NCI-H1694 treated with DMSO at 0.1 percent for 48 hours (cell line): ENCODE measurements at regions not wholly inside any gene's neighbourhood (a gene's known extent, or its start where the extent isn't known, plus 50 kb on each side); places are given as distances from the start of the nearest gene placed in this dataset.
"Not testable (repeated sequence)": the region's sequence is repeated elsewhere in the genome, so short reads cannot be mapped to it uniquely, and the experiment has no call there.

Experiments
- DNase-seq: peaks from one replicate; lab custom pipeline; 2025; lab: John Stamatoyannopoulos, UW

- no peak for DNase-seq
These were observed 289.6 kb downstream of the SOCS6 start for GRCh38 chr18:70578480-70578879.

- DNase-seq, result no peak
These were observed 288.2 kb downstream of the SOCS6 start for GRCh38 chr18:70577023-70577420.

GRCh38 chr18:70576276-70577022, 287.6 kb downstream of the SOCS6 start:
- no peak for DNase-seq

- not testable (repeated sequence) for DNase-seq
These were observed 286.1 kb downstream of the SOCS6 start for GRCh38 chr18:70574951-70575350.

- DNase-seq, result not testable (repeated sequence)
These were observed 280.8 kb downstream of the SOCS6 start for GRCh38 chr18:70569647-70570046.

GRCh38 chr18:70559446-70559845, 270.6 kb downstream of the SOCS6 start:
- DNase-seq, result no peak

- no peak for DNase-seq
These were observed 269.5 kb downstream of the SOCS6 start for GRCh38 chr18:70558371-70558770.

- no peak for DNase-seq
These were observed 266.1 kb downstream of the SOCS6 start for GRCh38 chr18:70554854-70555445.

- DNase-seq, result no peak
These were observed 265.1 kb downstream of the SOCS6 start for GRCh38 chr18:70553936-70554260.

GRCh38 chr18:70553245-70553935, 264.5 kb downstream of the SOCS6 start:
- DNase-seq, result no peak

- DNase-seq, result no peak
These were observed 247.7 kb downstream of the SOCS6 start for GRCh38 chr18:70536370-70537062.

- DNase-seq, result no peak
These were observed 246.2 kb downstream of the SOCS6 start for GRCh38 chr18:70535041-70535440.

GRCh38 chr18:70525322-70525721, 236.5 kb downstream of the SOCS6 start:
- not testable (repeated sequence) for DNase-seq

- no peak for DNase-seq
These were observed 234.9 kb downstream of the SOCS6 start for GRCh38 chr18:70523792-70524182.

GRCh38 chr18:70523035-70523791, 234.4 kb downstream of the SOCS6 start:
- DNase-seq, result no peak

GRCh38 chr18:70522183-70522680, 233.4 kb downstream of the SOCS6 start:
- DNase-seq, result no peak

- no peak for DNase-seq
These were observed 232.0 kb downstream of the SOCS6 start for GRCh38 chr18:70520867-70521266.

GRCh38 chr18:70513502-70514171, 224.8 kb downstream of the SOCS6 start:
- no peak for DNase-seq

- no peak for DNase-seq
These were observed 219.1 kb downstream of the SOCS6 start for GRCh38 chr18:70507970-70508369.

GRCh38 chr18:70506511-70506910, 217.7 kb downstream of the SOCS6 start:
- no peak for DNase-seq

GRCh38 chr18:70503060-70503459, 214.2 kb downstream of the SOCS6 start:
- no peak for DNase-seq
